ENCODE measurements at regions not wholly inside any gene's neighbourhood (a gene's known extent, or its start where the extent isn't known, plus 50 kb on each side); places are given as distances from the start of the nearest gene placed in this dataset.

DNA sequence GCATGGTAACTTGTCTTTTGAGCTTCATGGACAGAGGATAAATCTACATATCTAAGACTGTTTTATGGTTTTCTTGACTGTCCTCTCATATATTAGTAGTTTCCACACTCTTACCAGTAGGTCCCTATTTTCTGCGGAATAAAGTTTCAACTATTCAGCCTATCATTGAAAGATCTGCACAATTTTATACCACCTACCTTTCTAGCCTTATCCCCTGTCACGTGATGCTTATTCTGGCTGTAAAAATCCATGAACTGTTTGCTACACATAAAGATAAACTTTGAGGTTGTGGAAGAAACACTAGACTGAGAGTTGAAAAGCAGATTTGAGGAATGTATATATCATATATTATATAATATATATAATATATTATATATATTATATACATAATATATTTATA is 423.8 kb downstream of the TENT5A start:
- Histone ChIP-seq H3K36me3 (ENCODE audit: insufficient read depth, low read length) (no peaks in the 10 kb centered on the region), H3F3A (ENCODE audit: insufficient read depth, low read length, poor library complexity, severe bottlenecking) (no peaks in the 10 kb centered on the region), H3K9me2 (ENCODE audit: insufficient read depth, low read length) (no peaks in the 10 kb centered on the region), H3K79me2 (replicated peaks; ENCODE audit: insufficient read depth, low read length) (no peaks in the 10 kb centered on the region), H3K27ac (ENCODE audit: low read length) (no peak overlapping the region), H3K9ac (ENCODE audit: low read length) (no peak overlapping the region), H3K9me3 (ENCODE audit: low read length) (no peaks in the 10 kb centered on the region), H4K20me1 (ENCODE audit: insufficient read depth) (no peaks in the 10 kb centered on the region), H3K27me3 (ENCODE audit: insufficient read depth, low read depth, low read length) (no peaks in the 10 kb centered on the region), H3K4me3 (ENCODE audit: low read length) (no peak overlapping the region), H3K4me2 (ENCODE audit: low read length) (no peak overlapping the region), H2AFZ (ENCODE audit: low read depth, low read length) (no peak overlapping the region)
- TF ChIP-seq EP300 (conservative IDR thresholded peaks at IDR 0.05; ENCODE audit: poor library complexity, severe bottlenecking): no peak

DNA sequence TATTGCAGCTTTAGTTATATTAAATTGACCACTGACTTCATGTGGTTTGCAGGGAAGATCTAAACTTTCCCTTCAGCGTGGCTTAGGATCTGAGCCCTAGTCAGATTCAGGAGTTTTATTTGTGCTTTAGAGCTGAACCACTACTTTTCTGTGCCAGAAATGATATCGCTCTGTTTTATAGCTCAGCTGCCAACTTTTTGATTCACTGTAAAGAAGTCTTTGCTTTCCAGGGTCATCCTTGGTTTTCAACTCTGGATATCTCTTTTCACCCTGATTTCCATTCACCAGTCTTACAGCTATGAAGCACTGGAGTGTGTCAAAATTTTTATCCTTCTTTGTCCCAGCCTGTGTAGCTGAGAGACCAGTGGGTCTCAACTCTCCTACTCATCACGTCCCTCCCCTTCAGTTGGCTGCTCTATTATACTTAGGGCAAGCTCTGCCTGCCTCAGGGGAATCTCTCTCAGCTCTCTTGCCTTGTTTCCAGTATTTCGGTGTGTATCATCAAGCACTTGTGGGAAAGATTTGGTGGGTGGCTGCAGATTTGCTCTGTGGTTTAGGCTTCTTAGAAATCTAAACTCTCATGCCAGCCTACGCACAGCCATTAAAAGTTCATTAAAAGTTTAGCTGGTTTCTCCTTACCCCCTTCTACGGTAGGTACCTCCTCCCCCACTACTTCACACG is 425.5 kb downstream of the TENT5A start:
- no peaks in the 10 kb centered on the region for H3K79me2 ChIP-seq (replicated peaks; ENCODE audit: insufficient read depth, low read length)
- no peaks in the 10 kb centered on the region for H3K9me3 ChIP-seq (ENCODE audit: low read length)
- H3K4me3 ChIP-seq (ENCODE audit: low read length): no peak overlapping the region
- H3K9ac ChIP-seq (ENCODE audit: low read length): no peak overlapping the region
- H2AFZ ChIP-seq (ENCODE audit: low read depth, low read length): no peak overlapping the region
- no peaks in the 10 kb centered on the region for H3K36me3 ChIP-seq (ENCODE audit: insufficient read depth, low read length)
- no peak overlapping the region for H3K27ac ChIP-seq (ENCODE audit: low read length)
- no peaks in the 10 kb centered on the region for H4K20me1 ChIP-seq (ENCODE audit: insufficient read depth)
- no peak for TF ChIP-seq EZH2 (IDR thresholded peaks at IDR 0.05; ENCODE audit: borderline replicate concordance, insufficient read depth, low read length, poor library complexity, severe bottlenecking)
- TF ChIP-seq, protein P1, sequence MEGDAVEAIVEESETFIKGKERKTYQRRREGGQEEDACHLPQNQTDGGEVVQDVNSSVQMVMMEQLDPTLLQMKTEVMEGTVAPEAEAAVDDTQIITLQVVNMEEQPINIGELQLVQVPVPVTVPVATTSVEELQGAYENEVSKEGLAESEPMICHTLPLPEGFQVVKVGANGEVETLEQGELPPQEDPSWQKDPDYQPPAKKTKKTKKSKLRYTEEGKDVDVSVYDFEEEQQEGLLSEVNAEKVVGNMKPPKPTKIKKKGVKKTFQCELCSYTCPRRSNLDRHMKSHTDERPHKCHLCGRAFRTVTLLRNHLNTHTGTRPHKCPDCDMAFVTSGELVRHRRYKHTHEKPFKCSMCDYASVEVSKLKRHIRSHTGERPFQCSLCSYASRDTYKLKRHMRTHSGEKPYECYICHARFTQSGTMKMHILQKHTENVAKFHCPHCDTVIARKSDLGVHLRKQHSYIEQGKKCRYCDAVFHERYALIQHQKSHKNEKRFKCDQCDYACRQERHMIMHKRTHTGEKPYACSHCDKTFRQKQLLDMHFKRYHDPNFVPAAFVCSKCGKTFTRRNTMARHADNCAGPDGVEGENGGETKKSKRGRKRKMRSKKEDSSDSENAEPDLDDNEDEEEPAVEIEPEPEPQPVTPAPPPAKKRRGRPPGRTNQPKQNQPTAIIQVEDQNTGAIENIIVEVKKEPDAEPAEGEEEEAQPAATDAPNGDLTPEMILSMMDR (IDR thresholded peaks at IDR 0.05; ENCODE audit: poor library complexity, severe bottlenecking): no peak
- TF ChIP-seq RAD21 (conservative IDR thresholded peaks at IDR 0.05): no peak
- no peak for TF ChIP-seq TAF1 (IDR thresholded peaks at IDR 0.05; ENCODE audit: low read depth)
- no peak for TF ChIP-seq EP300 (conservative IDR thresholded peaks at IDR 0.05; ENCODE audit: poor library complexity, severe bottlenecking)
- TF ChIP-seq SMC3 (conservative IDR thresholded peaks at IDR 0.05; ENCODE audit: poor library complexity): no peak
- TF ChIP-seq, protein P2, sequence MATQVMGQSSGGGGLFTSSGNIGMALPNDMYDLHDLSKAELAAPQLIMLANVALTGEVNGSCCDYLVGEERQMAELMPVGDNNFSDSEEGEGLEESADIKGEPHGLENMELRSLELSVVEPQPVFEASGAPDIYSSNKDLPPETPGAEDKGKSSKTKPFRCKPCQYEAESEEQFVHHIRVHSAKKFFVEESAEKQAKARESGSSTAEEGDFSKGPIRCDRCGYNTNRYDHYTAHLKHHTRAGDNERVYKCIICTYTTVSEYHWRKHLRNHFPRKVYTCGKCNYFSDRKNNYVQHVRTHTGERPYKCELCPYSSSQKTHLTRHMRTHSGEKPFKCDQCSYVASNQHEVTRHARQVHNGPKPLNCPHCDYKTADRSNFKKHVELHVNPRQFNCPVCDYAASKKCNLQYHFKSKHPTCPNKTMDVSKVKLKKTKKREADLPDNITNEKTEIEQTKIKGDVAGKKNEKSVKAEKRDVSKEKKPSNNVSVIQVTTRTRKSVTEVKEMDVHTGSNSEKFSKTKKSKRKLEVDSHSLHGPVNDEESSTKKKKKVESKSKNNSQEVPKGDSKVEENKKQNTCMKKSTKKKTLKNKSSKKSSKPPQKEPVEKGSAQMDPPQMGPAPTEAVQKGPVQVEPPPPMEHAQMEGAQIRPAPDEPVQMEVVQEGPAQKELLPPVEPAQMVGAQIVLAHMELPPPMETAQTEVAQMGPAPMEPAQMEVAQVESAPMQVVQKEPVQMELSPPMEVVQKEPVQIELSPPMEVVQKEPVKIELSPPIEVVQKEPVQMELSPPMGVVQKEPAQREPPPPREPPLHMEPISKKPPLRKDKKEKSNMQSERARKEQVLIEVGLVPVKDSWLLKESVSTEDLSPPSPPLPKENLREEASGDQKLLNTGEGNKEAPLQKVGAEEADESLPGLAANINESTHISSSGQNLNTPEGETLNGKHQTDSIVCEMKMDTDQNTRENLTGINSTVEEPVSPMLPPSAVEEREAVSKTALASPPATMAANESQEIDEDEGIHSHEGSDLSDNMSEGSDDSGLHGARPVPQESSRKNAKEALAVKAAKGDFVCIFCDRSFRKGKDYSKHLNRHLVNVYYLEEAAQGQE (IDR thresholded peaks at IDR 0.05; ENCODE audit: borderline replicate concordance): no peak
- no peak for TF ChIP-seq MXI1 (conservative IDR thresholded peaks at IDR 0.05; ENCODE audit: poor library complexity, severe bottlenecking)
- no peak for TF ChIP-seq POLR2AphosphoS5 (IDR thresholded peaks at IDR 0.05)
- no peaks in the 10 kb centered on the region for H3K27me3 ChIP-seq (ENCODE audit: insufficient read depth, low read depth, low read length)
- H3K4me2 ChIP-seq (ENCODE audit: low read length): no peak overlapping the region
- H3F3A ChIP-seq (ENCODE audit: insufficient read depth, low read length, poor library complexity, severe bottlenecking): no peaks in the 10 kb centered on the region
- H3K9me2 ChIP-seq (ENCODE audit: insufficient read depth, low read length): no peaks in the 10 kb centered on the region
